ENCODE measurements at regions not wholly inside any gene's neighbourhood (a gene's known extent, or its start where the extent isn't known, plus 50 kb on each side); places are given as distances from the start of the nearest gene placed in this dataset.

GRCh38 chr1:20431176-20431460, 54.9 kb downstream of the CAMK2N1 start:
- Histone ChIP-seq H4K20me1 (ENCODE audit: insufficient read depth, low read length) (no peaks in the 10 kb centered on the region), H2AFZ (ENCODE audit: low read length) (no peak overlapping the region), H3K79me2 (ENCODE audit: insufficient read depth, low read length) (no peaks in the 10 kb centered on the region), H3K4me2 (ENCODE audit: low read depth, low read length) (no peak overlapping the region), H3K9me3 (ENCODE audit: low read length) (no peaks in the 10 kb centered on the region), H3K4me3 (replicated peaks in 1 of 3; ENCODE audit: insufficient read depth in 1 of 3, low read depth in 2 of 3, low read length in 3 of 3) (no peak overlapping the region), H3K36me3 (replicated peaks in 1 of 2; ENCODE audit: control insufficient read depth in 1 of 2, insufficient read depth in 2 of 2, low read length in 2 of 2) (no peaks in the 10 kb centered on the region), H3K4me1 (ENCODE audit: insufficient read depth, low read length) (no peaks in the 10 kb centered on the region), H3K9ac (ENCODE audit: insufficient read depth, low read depth, low read length) (no peak overlapping the region), H3K27ac (ENCODE audit: extremely low read length, insufficient read depth, low read length) (no peak overlapping the region), H3K27me3 (ENCODE audit: control insufficient read depth in 1 of 2, insufficient read depth in 2 of 2, low read length in 2 of 2) (peaks cover 0 to 11% of the 10 kb centered on the region in 2 experiments; a peak in 2 of 5 replicates)
- intact Hi-C loops (cut with micrococcal nuclease; ENCODE audit: unreplicated experiment), result no loop called here
- CTCF ChIA-PET (ENCODE audit: low intra/inter-chr PET ratio, low total read pairs), result interaction anchor here (1.7 kb wide), 1 partner anchor 62 kb away, joined by 5 read pairs; no protein-coding TSS in a partner anchor
- no peak for DNase-seq (ENCODE audit: low spot score)
- no peak for TF ChIP-seq BCL3 (CRISPR knock-in tag; IDR thresholded peaks at IDR 0.05)
- POLR2A ChIA-PET, result no interaction called here
- no TSS peak for BruUV-seq (replicated peaks)
- 19% methylated on average over 6 of the region's 6 CpGs for WGBS (ENCODE audit: low lambda C conversion rate)
- ATAC-seq, result no peak
- in situ Hi-C loops (cut with HindIII; ENCODE audit: extremely low pct_ligation_motif_present, low pct_unique_long_range_greater_than_20kb), result loop anchor here (10.0 kb wide), 1 partner anchor 64 kb away; no protein-coding TSS in a partner anchor
- no peak for FAIRE-seq

- H3K9me3 ChIP-seq (ENCODE audit: low read length), result no peaks in the 10 kb centered on the region
- H3K27me3 ChIP-seq (ENCODE audit: control insufficient read depth in 1 of 2, insufficient read depth in 2 of 2, low read length in 2 of 2), result peaks cover 0 to 11% of the 10 kb centered on the region in 2 experiments; a peak in 2 of 5 replicates
- BruUV-seq (replicated peaks), result no TSS peak
- WGBS (ENCODE audit: low lambda C conversion rate), result 15% methylated on average over 10 of the region's 12 CpGs
- no peaks in the 10 kb centered on the region for H3K36me3 ChIP-seq (replicated peaks in 1 of 2; ENCODE audit: control insufficient read depth in 1 of 2, insufficient read depth in 2 of 2, low read length in 2 of 2)
- no peaks in the 10 kb centered on the region for H3K79me2 ChIP-seq (ENCODE audit: insufficient read depth, low read length)
- no peak overlapping the region for H2AFZ ChIP-seq (ENCODE audit: low read length)
- no peak overlapping the region for H3K27ac ChIP-seq (ENCODE audit: extremely low read length, insufficient read depth, low read length)
- H3K4me2 ChIP-seq (ENCODE audit: low read depth, low read length), result no peak overlapping the region
- ATAC-seq (peak; percentile 80), FAIRE-seq (no peak), DNase-seq (ENCODE audit: low spot score) (peak; percentile 24)
- intact Hi-C loops (cut with micrococcal nuclease; ENCODE audit: unreplicated experiment) (no loop called here), in situ Hi-C loops (cut with HindIII; ENCODE audit: extremely low pct_ligation_motif_present, low pct_unique_long_range_greater_than_20kb) (loop anchor here (10.0 kb wide), 1 partner anchor 64 kb away; no protein-coding TSS in a partner anchor)
- no peaks in the 10 kb centered on the region for H3K4me1 ChIP-seq (ENCODE audit: insufficient read depth, low read length)
- ChIA-PET CTCF (ENCODE audit: low intra/inter-chr PET ratio, low total read pairs) (interaction anchor here (0.6 to 1.7 kb wide), 4 partner anchors 63 to 512 kb away, joined by 3 to 5 read pairs (median 4); no protein-coding TSS in a partner anchor), POLR2A (no interaction called here)
- H3K4me3 ChIP-seq (replicated peaks in 1 of 3; ENCODE audit: insufficient read depth in 1 of 3, low read depth in 2 of 3, low read length in 3 of 3), result no peak overlapping the region
- H3K9ac ChIP-seq (ENCODE audit: insufficient read depth, low read depth, low read length), result no peak overlapping the region
- H4K20me1 ChIP-seq (ENCODE audit: insufficient read depth, low read length), result no peaks in the 10 kb centered on the region
- TF ChIP-seq ZC3H13 (CRISPR knock-in tag; IDR thresholded peaks at IDR 0.05) (no peak), SIX4 (CRISPR knock-in tag; IDR thresholded peaks at IDR 0.05) (no peak), KDM2A (CRISPR knock-in tag; IDR thresholded peaks at IDR 0.05; ENCODE audit: borderline replicate concordance, low read depth) (peak; percentile 50; the same call in 1 of the 2 replicates), PCBP2 (optimal IDR thresholded peaks at IDR 0.05; ENCODE audit: low read depth, low read length, poor library complexity, severe bottlenecking) (peak; percentile 76), FOXK1 (CRISPR knock-in tag; IDR thresholded peaks at IDR 0.05; ENCODE audit: borderline replicate concordance, low read depth) (no peak), HNF1B (CRISPR knock-in tag; IDR thresholded peaks at IDR 0.05) (peak; percentile 41; the same call in 1 of the 2 replicates), ZNF564 (CRISPR knock-in tag; IDR thresholded peaks at IDR 0.05) (no peak), CTCF (CRISPR knock-in tag; IDR thresholded peaks at IDR 0.05) (peak; percentile 91), PITX1 (CRISPR knock-in tag; IDR thresholded peaks at IDR 0.05) (peak; percentile 16; the same call in 1 of the 2 replicates), SMC3 (IDR thresholded peaks at IDR 0.05; ENCODE audit: low read length) (peak; percentile 37), GPN1 (CRISPR knock-in tag; IDR thresholded peaks at IDR 0.05; ENCODE audit: borderline replicate concordance) (no peak), STAG1 (CRISPR knock-in tag; IDR thresholded peaks at IDR 0.05) (peak; percentile 72)
These were observed 55.4 kb downstream of the CAMK2N1 start for GRCh38 chr1:20430355-20431175.

Data from HepG2 (cell line).